Ishikawa (cell line): ENCODE measurements at regions not wholly inside any gene's neighbourhood (a gene's known extent, or its start where the extent isn't known, plus 50 kb on each side); places are given as distances from the start of the nearest gene placed in this dataset.

Experiments
- CEBPB ChIP-seq: IDR thresholded peaks from 2 replicates; pipeline ENCODE4 v1.6.1; 2012
- CREB1 ChIP-seq: IDR thresholded peaks from 2 replicates; pipeline ENCODE4 v1.6.1; 2012; ENCODE audit warnings: low read depth
- EGR1 ChIP-seq: IDR thresholded peaks from 2 replicates; pipeline ENCODE4 v1.6.1; 2012
- EP300 ChIP-seq: IDR thresholded peaks from 2 replicates; pipeline ENCODE4 v1.6.1; 2012; ENCODE audit warnings: borderline replicate concordance
- FOXM1 ChIP-seq: IDR thresholded peaks from 2 replicates; pipeline ENCODE4 v1.6.1; 2012; ENCODE audit warnings: low read depth, borderline replicate concordance
- RAD21 ChIP-seq: IDR thresholded peaks from 2 replicates; pipeline ENCODE4 v1.6.1; 2012; ENCODE audit warnings: low read depth
- TAF1 ChIP-seq: IDR thresholded peaks from 2 replicates; pipeline ENCODE4 v1.6.1; 2012; ENCODE audit warnings: low read depth, mild to moderate bottlenecking
- TCF12 ChIP-seq: IDR thresholded peaks from 2 replicates; pipeline ENCODE4 v1.6.1; 2012; ENCODE audit warnings: low read depth
- YY1 ChIP-seq: IDR thresholded peaks from 2 replicates; pipeline ENCODE4 v1.6.1; 2012; ENCODE audit warnings: low read depth
- ZBTB7A ChIP-seq: IDR thresholded peaks from 2 replicates; pipeline ENCODE4 v1.6.1; 2012; ENCODE audit warnings: low read depth
- TF ChIP-seq, protein P1 (sequence below): IDR thresholded peaks from 2 replicates; pipeline ENCODE4 v1.6.1; 2012; ENCODE audit warnings: low read depth, mild to moderate bottlenecking
- TF ChIP-seq, protein P2 (sequence below): IDR thresholded peaks from 2 replicates; pipeline ENCODE4 v1.6.1; 2012
- TF ChIP-seq, protein P3 (sequence below): IDR thresholded peaks from 2 replicates; pipeline ENCODE4 v1.6.1; 2012

DNA sequence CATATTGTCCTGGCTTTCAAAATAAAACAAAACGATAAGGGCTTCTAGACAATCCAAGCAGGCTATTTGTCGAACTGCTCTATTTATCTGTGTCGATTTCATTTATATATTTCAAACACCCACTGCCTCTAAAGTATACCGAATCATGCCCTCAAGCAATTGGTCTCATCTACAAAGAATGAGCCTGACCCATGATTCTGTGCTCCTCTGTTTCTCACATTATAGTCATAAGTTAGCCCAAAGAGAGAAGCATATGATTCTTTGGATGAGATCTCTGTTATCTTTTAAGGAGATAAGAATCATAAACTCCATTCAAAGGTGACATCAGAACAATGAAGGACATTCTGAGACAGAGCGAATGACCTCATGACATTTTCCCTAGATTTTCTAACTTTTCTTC, 191.1 kb downstream of the MAP2K6 start:
- TF ChIP-seq EGR1 (no peak), CEBPB (no peak), CREB1 (no peak), RAD21 (no peak), YY1 (no peak), EP300 (no peak), TAF1 (no peak), FOXM1 (no peak), ZBTB7A (no peak), TCF12 (no peak)
- TF ChIP-seq, protein P1, sequence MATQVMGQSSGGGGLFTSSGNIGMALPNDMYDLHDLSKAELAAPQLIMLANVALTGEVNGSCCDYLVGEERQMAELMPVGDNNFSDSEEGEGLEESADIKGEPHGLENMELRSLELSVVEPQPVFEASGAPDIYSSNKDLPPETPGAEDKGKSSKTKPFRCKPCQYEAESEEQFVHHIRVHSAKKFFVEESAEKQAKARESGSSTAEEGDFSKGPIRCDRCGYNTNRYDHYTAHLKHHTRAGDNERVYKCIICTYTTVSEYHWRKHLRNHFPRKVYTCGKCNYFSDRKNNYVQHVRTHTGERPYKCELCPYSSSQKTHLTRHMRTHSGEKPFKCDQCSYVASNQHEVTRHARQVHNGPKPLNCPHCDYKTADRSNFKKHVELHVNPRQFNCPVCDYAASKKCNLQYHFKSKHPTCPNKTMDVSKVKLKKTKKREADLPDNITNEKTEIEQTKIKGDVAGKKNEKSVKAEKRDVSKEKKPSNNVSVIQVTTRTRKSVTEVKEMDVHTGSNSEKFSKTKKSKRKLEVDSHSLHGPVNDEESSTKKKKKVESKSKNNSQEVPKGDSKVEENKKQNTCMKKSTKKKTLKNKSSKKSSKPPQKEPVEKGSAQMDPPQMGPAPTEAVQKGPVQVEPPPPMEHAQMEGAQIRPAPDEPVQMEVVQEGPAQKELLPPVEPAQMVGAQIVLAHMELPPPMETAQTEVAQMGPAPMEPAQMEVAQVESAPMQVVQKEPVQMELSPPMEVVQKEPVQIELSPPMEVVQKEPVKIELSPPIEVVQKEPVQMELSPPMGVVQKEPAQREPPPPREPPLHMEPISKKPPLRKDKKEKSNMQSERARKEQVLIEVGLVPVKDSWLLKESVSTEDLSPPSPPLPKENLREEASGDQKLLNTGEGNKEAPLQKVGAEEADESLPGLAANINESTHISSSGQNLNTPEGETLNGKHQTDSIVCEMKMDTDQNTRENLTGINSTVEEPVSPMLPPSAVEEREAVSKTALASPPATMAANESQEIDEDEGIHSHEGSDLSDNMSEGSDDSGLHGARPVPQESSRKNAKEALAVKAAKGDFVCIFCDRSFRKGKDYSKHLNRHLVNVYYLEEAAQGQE = no peak
- TF ChIP-seq, protein P2, sequence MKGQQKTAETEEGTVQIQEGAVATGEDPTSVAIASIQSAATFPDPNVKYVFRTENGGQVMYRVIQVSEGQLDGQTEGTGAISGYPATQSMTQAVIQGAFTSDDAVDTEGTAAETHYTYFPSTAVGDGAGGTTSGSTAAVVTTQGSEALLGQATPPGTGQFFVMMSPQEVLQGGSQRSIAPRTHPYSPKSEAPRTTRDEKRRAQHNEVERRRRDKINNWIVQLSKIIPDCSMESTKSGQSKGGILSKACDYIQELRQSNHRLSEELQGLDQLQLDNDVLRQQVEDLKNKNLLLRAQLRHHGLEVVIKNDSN = no peak
- TF ChIP-seq, protein P3, sequence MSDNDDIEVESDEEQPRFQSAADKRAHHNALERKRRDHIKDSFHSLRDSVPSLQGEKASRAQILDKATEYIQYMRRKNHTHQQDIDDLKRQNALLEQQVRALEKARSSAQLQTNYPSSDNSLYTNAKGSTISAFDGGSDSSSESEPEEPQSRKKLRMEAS = no peak
